ENCODE measurements at regions not wholly inside any gene's neighbourhood (a gene's known extent, or its start where the extent isn't known, plus 50 kb on each side); places are given as distances from the start of the nearest gene placed in this dataset.
"Not testable (repeated sequence)": the region's sequence is repeated elsewhere in the genome, so short reads cannot be mapped to it uniquely, and the experiment has no call there.

DNA sequence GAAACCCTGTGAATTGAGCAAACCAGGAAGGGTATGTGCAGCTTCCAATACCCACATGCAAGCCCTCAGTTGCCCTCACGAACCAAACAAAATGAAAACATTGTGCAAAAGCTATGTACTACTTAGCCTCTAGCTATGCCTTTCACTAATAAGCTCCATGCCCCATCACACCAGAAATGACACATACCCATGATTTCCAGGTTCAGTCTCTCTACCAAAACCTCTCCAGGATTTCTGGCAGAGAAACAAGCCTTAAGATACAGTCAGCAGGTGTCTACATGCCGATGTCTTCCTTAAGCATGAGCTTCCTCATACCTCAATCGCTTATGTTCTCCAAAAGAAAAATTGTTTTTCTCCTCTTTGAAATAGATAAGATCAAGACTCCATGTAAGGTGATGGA is 527.8 kb upstream of the AUTS2 start:
- DNase-seq: no peak

DNA sequence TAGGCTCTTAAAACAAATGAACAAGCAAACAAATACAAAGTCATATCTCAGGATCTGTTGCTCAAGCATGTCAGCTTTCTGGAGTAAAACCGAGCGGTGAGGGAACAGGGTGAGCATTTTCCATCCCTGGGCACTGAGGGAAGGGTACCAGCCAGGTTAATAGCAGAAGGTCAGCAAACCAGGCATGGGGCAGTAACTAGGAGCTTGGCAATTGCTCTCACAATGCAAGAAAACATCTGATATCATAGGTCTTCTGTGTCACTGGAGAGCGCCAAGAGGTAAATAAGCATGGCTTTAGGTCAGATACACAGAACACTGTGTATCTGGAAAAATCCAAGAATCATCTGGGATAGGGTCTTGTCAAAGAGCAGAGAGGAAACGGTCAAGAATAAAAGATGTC is 521.7 kb upstream of the AUTS2 start:
- DNase-seq: no peak

DNA sequence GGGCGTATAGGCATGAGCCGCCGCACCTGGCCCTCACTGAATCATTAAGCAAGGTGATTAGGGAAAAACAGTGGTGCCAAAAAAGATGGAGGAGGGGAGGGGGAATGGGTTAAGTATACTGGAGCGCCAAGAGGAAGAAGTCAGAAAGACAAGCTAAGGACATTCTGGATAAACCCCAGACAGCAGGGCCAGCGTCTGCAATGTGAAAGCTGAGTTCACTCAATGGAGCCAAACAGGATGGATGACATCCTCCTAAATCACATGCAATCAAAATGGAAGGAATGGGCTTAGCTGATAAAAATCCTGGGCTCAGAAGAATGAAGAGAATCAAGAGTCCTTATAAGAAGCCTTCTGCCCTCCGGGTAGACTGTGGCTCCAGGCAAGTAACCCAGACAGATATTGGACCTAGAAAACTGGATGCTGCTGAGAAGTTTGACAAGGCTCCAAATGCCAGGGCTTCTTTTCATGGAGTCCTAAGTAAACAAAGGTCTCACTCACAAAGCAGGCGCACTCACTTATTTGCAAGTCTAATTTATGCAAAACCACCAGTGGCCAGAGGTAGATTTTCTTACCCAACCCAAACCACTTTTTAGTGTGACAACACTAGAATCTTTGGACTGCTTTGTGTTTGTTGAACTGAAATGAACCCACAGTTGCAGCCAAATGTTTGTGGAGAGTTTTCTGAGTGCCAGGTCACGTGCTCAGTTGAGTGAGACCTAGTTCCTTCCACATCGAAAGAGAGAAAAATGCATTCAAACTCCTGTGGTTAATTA is 519.1 kb upstream of the AUTS2 start:
- no peak for DNase-seq

DNA sequence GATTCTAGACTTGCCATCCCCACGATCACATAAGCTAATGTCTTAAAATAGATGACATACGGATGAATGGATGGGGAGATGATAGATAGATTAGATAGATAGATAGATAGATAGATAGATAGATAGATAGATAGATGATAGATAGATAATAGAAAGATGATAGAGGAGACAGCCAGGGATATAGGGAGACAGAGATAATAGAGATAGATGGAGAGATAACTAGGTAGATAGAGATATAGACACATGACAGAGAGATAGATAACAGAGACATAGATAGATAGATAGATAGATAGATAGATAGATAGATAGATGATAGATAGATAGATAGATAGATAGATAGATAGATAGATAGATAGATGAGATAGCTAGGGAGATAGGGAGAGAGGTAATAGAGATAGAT is 511.0 kb upstream of the AUTS2 start:
- not testable (repeated sequence) for DNase-seq

DNA sequence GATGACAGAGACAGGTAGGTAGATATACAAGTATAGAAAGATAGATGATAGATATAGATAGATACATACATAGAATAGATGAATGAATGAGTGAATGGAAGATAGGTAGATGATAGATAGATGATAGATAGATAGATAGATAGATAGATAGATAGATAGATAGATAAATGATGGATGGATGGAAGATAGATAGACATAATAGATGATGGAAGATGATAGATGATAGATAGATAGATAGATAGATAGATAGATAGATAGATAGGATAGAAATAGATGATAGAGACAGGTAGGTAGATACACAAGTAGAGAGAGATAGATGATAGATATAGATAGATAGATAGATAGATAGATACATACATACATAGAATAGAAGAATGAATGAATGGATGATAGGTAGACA is 510.1 kb upstream of the AUTS2 start:
- no peak for DNase-seq

DNA sequence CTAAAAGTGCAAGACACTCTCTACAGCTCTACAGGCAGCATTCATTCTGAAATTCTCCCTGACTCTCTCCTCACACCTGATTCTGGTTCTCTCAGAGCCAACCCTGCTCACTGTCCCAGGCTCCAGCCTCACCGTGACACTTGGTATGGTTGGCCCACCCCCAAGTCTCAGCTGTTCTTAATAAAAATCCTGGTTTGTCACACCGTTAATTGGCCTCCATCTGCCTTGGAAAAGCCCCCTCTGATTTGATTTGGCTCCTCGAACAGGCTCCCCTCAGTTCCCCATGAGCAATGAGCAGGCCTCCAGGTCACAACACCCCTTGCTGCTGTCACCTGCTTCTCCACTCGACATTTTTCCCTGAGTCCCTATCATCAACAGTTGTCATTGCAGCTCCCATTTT is 507.3 kb upstream of the AUTS2 start:
- DNase-seq: peak; percentile 47

DNA sequence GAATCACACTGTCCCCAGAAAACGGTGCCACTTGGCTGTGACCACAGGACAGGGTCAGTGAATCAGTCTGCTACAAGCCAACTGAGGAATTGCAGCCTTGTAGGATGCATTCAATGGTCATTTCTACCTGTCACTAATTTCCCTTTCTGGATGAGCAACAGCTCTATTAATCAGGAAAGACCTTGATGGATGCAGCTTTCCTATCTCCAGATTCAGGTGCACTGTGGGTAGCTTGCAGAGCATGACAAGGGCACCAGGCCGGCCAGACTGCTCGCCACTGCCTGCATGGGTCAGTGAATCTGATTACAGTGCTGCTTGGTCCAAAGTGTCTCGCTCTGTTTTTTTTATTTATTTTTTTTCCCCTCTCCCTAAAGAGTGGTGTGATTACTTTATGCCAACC is 506.8 kb upstream of the AUTS2 start:
- DNase-seq: no peak

DNA sequence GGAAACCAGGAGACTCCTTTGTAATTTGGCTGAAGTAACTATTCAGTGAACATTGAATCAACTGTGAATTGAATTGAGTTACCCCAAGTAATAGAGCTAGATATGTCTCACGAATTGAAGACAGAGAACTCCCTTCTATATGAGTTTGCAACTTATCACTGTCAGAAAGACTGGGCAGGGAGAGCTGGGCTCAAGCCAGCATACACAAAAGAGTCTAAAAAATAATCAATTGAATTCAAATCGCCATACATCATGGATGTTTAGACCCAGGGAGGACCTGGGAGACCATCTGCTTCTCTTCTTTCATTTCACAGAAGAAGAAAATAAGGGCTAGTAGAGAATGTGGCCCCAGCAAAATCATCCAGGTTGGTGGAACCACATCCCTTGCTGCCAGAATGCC is 503.1 kb upstream of the AUTS2 start:
- DNase-seq: no peak

DNA sequence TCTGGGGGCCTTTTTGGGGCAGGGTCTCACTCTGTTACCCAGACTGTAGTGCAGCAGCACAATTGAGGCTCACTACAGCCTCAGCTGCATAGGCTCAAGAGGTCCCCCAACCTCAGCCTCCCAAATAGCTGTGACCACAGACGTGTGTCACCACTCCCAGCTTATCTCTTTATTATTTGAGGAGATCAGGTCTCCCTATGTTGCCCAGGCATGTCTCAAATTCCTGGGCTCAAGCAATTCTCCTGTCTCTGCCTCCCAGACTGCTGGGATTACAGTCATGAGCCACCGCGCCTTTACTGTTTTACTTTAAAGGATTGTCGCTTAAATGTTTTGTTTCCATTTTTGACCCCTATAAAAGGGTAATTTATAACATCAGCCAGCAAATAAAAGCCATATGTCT is 502.6 kb upstream of the AUTS2 start:
- DNase-seq: no peak

DNA sequence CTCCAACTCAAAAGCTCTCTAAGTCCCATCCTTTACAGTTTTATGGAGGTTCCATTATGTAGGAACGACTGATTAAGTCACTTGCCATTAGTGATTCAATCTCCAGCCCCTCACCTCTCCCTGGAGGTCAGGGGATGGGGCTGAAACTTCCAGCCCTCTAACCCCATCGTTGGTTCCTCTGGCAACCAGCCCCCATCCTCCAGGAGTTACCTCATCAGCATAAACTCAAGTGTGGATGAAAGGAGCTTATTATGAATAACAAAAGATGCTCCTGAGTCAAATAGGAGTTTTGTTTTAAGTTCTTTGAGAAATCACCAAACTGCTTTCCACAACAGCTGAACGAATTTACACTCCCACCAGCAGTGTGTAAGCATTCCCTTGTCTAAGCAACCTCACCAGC is 494.3 kb upstream of the AUTS2 start:
- no peak for DNase-seq

DNA sequence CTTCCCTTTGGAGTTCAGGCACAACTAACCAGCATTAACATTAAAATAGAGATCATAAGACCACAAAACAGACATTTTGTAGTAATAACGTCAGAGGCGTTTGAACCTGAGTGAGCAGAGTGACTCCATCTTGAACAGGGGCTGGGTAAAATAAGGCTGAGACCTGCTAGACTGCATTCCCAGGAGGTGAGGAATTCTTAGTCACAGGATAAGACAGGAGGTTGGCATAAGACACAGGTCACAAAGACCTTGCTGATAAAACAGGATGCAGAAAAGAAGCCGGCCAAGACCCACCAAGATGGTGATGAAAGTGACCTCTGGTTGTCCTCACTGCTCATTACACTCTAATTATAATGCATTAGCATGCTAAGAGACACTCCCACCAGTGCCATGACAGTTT is 493.2 kb upstream of the AUTS2 start:
- DNase-seq: no peak

DNA sequence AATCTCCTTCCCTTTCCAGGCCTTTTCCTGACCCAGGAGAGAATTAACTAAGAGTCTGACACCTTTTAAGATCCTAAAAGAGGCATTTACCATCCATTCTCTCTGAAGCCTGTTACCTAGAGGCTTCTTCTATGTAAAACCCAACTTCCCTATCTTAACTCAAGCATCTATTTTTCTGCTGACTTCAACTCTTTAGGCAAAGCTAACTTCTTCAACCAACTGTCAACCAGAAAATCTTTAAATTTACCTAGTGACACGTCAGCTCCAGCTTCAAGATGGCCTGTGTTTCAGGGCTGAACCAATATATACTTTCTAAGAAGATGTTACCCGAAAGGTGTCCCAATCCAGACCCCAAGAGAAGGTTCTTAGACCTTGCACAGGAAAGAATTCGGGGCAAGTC is 492.3 kb upstream of the AUTS2 start:
- DNase-seq: no peak

DNA sequence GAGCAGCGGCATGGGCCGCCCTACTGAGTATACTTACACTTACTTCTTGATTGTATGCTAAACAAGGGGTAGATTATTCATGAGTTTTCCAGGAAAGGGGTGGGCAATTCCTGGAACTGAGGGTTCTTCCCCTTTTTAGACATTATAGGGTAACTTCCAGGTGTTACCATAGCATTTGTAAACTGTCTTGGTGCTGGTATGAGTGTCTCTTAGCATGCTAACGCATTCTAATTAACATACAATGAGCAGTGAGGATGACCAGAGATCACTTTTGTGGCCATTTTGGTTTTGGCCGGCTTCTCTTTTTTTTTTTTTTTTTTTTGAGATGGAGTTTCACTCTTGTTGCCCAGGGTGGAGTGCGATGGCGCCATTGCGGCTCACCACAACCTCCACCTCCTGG is 491.8 kb upstream of the AUTS2 start:
- not testable (repeated sequence) for DNase-seq

DNA sequence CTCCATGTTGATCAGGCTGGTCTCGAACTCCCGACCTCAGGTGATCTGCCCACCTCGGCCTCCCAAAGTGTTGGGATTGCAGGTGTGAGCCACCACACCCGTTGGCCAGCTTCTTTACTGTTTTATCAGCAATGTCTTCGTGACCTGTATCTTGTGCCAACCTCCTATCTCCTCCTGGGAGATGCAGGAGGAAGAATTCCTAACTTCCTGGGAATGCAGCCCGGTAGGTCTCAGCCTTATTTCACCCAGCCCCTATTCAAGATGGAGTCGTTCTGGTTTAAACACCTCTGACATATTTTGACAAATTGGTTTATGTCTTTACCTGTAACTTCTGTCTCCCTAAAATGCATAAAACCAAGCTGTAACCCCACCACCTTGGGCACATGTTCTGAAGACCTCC is 491.3 kb upstream of the AUTS2 start:
- DNase-seq: not testable (repeated sequence)

DNA sequence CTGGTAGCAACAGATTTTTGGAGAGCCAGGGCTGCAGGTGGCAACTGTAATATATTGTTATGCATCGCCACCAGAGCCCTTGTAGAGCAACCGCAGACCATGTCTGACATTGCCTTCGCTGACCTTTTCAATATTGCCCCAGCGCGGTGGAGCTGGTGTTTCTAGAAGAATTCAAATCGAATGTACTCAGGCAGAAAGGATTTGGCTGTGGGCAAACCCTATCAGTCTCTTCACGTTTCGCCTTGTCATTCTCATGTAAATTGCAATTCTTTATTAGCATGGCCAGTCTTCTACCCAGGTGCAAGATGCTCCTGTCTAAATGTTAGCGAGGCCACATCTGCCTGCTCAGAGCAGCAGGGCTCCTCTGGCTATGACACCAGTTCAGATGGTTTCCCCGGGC is 490.2 kb upstream of the AUTS2 start:
- DNase-seq: peak; percentile 31

DNA sequence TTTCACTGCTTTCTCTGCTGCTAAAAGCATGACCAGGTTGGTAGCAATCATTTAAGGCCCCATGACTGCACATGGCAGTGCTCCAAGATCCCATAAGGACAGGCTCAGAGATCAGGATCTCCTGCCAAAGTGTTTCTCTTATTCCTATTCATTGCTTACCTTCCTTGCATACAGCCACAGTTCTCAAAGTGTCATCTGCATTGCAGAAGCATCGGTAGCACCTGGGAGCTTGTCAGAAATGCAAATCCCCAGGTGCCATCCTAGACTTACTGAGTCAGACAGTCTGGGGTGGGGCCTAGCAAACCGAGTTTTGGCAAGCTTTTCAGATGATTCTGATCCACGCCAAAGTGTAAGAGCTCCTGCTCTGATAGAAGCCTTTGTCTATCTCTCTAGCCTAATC is 489.0 kb upstream of the AUTS2 start:
- DNase-seq: peak; percentile 90

DNA sequence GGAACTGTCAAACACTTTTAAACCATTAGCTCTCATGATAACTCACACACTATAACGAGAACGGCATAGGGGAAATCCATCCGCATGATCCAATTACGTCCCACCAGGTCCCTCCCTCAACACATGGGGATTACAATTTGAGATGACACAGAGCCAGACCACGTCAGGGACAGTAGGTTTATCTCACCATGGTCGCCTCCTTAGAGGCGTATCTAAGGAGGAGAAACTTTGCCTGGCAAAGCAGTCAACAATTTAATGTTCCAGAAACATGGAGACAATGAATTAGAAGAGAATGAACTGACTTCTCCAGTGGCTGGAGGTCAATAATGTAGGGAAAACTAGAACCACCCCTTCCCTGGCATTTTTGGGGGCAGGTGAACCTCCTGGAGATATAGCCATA is 488.4 kb upstream of the AUTS2 start:
- DNase-seq: no peak

DNA sequence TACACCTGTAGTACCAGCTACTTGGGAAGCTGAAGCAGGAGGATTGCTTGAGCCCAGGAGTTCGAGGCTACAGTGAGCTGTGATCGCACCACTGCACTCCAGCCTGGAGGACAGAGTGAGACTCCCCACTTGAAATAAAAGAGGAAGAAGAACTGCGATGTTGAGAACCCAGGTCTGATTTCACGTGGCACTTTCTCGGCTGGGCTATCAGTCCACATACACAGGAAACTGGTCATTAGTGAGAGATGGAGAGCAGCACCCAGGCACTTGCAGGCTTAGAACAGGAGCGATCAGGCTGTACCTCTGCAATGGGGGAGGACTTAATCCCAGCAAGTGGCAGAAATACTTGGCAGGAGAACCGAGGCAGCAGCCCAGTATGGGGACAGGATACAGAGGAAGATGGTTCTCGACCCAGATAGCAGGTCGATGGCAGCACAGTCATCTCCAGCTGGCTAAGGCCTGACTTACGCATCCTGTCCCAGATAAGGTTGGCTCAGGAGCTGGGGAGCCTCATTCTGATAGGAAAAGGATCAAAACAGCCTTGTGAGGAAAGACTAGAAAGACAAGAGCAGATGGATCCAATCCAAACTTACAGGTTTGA is 487.7 kb upstream of the AUTS2 start:
- DNase-seq: no peak

DNA sequence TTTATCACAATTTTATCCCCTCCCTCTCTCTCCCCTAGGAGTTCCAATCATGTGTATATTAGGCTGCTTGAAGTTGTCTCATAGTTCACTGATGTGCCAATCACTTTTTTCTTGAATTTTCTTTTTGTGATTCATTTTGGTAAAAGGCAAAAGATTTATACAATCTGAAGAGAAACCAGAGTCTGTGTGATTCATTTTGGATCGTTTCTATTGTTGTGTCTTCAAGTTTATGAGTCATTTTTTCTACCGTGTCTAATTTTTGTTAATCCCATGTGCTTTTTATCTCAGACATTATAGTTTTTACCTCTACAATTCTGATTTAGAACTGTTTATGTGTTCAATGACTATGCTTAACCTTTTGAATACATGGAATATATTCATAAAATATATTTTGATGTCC is 483.9 kb upstream of the AUTS2 start:
- DNase-seq: no peak

DNA sequence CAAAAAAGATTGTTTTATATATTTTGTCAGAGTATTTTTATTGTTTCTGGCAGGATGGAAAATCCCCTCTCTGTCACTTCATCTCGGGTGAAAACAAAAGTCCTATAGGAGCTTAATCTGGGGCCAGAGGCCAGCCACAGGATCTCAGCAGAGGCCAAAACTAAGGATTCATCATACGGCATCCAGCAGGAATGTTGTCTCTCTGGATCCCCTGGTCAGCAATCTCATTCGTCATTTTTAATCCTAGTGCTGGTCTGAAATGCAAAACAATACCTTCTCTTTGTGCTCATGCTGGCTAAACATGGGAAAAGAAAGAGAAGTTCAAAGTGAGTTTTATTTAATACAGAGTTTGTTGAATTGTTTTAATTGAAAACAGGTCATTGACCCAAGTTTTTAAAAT is 482.5 kb upstream of the AUTS2 start:
- DNase-seq: no peak

DNA sequence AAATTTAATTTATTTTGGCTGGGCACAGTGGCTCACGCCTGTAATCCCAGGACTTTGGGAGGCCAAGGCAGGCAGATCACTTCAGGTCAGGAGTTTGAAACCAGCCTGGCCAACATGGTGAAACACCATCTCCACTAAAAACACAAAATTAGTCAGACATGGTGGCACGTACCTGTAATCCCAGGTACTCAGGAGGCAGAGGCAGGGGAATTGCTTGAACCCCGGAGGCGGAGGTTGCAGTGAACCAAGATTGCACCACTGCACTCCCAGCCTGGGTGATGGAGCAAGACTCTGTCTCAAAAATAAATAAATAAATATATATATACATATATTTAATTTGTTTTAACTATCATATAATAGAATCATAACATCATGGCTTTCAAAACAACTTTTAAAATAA is 482.1 kb upstream of the AUTS2 start:
- DNase-seq: not testable (repeated sequence)

DNA sequence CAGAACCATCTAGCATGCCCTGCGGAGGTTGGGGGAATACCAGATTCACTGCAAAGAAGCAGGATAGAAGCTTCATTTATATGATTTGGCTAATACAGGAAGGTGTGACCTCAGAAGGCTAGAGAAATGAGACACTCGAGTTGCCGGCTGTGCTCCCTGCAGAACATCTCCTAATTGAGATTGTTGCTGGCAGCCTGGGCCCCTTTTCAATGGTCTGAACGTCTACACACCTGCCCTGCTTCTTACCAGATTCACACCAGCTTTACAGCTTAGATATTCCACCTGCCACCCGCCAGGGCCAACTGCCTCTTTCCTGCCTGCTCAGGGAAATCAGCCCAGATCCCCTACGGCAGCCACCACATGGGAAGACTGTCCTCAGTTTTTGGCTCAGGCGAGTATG is 475.3 kb upstream of the AUTS2 start:
- peak; percentile 60 for DNase-seq

DNA sequence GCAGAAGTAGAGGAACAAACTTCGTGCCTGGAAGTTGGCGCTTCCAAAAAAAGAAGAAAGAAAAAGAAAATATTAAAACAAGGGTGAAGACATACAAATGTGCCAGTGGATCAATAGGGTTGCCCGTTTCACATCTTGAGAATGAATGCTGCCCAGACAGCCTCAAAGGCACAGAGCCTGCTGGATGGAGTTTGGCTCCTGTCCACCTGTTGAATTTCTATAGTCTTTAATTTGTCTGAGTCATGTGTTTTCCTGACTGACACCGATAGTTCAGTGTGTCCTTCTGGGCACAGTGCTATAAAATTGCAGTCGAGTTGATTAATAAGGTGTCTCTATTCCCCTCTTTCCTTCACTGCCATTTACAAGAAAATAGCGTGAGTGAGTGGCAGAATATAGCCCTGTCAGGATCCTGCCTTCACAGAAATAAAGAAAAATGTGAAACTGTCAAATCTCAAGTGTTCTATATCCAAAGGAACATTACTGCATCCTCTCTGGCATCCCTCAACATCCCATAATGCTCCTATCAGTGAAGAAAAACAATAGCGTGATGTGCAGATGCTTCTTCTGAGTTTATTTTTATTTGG is 471.3 kb upstream of the AUTS2 start:
- DNase-seq: no peak

DNA sequence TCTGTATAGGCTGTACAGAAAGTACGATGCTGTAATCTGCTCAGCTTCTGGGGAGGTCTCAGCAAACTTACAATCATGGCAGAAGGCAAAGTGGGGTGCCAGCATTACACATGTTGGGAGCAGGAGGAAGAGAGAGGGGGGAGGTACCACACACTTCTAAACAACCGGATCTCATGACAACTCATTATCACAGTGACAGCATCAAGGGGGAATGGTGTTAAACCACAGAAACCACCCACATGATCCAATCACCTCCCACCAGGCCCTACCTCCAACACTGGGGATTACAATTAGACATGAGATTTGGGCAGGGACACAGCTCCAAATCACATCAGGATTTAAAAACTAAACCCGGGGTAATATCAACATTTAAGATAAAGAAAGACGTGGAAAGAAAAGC is 468.8 kb upstream of the AUTS2 start:
- DNase-seq: no peak

DNA sequence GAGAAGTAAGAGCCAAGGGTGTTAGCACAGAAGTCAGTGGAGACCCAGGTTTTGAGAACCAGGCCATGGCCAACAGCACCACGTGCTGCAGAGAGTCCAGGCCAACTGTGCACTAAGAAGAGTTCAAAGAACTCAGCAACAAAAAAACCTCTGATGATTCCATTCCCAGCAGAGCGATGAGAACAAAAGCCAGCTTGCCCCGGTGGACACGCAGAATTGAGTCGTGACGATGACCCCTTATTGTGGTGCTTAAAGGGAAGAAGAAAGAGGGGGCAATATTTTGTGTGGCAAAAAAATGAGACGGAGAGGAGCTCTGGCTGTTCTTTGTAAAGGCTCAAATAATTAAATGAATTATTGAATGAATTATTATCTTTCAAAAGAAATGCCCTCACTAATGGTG is 468.3 kb upstream of the AUTS2 start:
- DNase-seq: no peak
